GM10266 (cell line): ENCODE measurements at regions not wholly inside any gene's neighbourhood (a gene's known extent, or its start where the extent isn't known, plus 50 kb on each side); places are given as distances from the start of the nearest gene placed in this dataset.

Source experiments
- DNase-seq: peaks from one replicate; pipeline ENCODE4 v3.0.0; 2012; ENCODE audit errors: extremely low spot score
- CTCF ChIP-seq: IDR thresholded peaks from 2 replicates; pipeline ENCODE4 v1.5.1; 2012; ENCODE audit warnings: mild to moderate bottlenecking, low read depth; ENCODE audit not compliant: control insufficient read depth, insufficient read depth; ENCODE audit errors: missing control alignments

- DNase-seq, result no peak
- no peak for TF ChIP-seq CTCF
Measured at GRCh38 chr13:67725999-67726398, 495.9 kb upstream of the PCDH9 start.

- no peak for TF ChIP-seq CTCF
- no peak for DNase-seq
Measured at GRCh38 chr13:67713571-67713970, 483.4 kb upstream of the PCDH9 start.

GRCh38 chr13:67696775-67697174 is 466.6 kb upstream of the PCDH9 start:
- no peak for TF ChIP-seq CTCF
- DNase-seq, result no peak

- no peak for TF ChIP-seq CTCF
- no peak for DNase-seq
Measured at GRCh38 chr13:67664502-67664901, 434.4 kb upstream of the PCDH9 start.

- TF ChIP-seq CTCF, result no peak
- no peak for DNase-seq
Measured at GRCh38 chr13:67662997-67663396, 432.9 kb upstream of the PCDH9 start.

- DNase-seq, result no peak
- TF ChIP-seq CTCF, result no peak
Measured at GRCh38 chr13:67652887-67653286, 422.8 kb upstream of the PCDH9 start.

- no peak for TF ChIP-seq CTCF
- DNase-seq, result no peak
Measured at GRCh38 chr13:67651908-67652465, 421.9 kb upstream of the PCDH9 start.
